ENCODE measurements at regions not wholly inside any gene's neighbourhood (a gene's known extent, or its start where the extent isn't known, plus 50 kb on each side); places are given as distances from the start of the nearest gene placed in this dataset.

- TF ChIP-seq CTCF (CRISPR knock-in tag; IDR thresholded peaks at IDR 0.05) (no peak), ZNF121 (CRISPR knock-in tag; IDR thresholded peaks at IDR 0.05) (no peak)
These were observed 69.9 kb upstream of the ESX1 start for GRCh38 chrX:104324461-104325212.
